AG09309 (cell line): ENCODE measurements at regions not wholly inside any gene's neighbourhood (a gene's known extent, or its start where the extent isn't known, plus 50 kb on each side); places are given as distances from the start of the nearest gene placed in this dataset.

Source experiments
- DNase-seq: peaks from one replicate; pipeline ENCODE4 v3.0.0-alpha.2; 2010; ENCODE audit warnings: low read depth
- H3K4me3 ChIP-seq: 2 replicates; pipeline ENCODE4 v1.5.1; 2011; ENCODE audit warnings: mild to moderate bottlenecking, low read depth, low read length, moderate library complexity; ENCODE audit not compliant: control insufficient read depth
- TF ChIP-seq, protein P1 (sequence below): IDR thresholded peaks from 2 replicates; pipeline ENCODE4 v1.5.1; 2011; ENCODE audit warnings: mild to moderate bottlenecking, low read depth, low read length, inconsistent platforms; ENCODE audit not compliant: insufficient read depth, control insufficient read depth; ENCODE audit errors: missing control alignments

DNA sequence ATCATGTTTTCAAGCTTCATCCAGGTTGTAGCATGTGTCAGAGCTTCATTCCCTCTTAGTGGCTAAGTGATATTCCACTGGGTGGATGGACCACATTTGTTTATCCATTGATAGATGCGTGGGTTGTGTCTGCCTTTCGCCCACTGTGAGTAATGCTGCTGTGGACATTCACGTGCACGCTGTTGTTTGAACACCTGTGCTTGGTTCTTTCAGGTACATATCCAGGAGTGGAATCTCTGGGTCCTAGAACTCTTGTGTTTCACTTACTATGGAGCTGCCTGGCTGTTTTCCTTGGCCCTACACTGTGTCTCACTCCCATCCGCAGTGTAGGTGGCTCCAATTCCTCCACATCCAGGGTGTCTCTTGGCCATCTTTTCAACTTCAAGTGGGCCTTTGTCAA is 224.2 kb downstream of the C16orf95 start:
- TF ChIP-seq, protein P1, sequence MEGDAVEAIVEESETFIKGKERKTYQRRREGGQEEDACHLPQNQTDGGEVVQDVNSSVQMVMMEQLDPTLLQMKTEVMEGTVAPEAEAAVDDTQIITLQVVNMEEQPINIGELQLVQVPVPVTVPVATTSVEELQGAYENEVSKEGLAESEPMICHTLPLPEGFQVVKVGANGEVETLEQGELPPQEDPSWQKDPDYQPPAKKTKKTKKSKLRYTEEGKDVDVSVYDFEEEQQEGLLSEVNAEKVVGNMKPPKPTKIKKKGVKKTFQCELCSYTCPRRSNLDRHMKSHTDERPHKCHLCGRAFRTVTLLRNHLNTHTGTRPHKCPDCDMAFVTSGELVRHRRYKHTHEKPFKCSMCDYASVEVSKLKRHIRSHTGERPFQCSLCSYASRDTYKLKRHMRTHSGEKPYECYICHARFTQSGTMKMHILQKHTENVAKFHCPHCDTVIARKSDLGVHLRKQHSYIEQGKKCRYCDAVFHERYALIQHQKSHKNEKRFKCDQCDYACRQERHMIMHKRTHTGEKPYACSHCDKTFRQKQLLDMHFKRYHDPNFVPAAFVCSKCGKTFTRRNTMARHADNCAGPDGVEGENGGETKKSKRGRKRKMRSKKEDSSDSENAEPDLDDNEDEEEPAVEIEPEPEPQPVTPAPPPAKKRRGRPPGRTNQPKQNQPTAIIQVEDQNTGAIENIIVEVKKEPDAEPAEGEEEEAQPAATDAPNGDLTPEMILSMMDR = no peak
- DNase-seq = no peak
- H3K4me3 ChIP-seq = no peak overlapping the region

GRCh38 chr16:87093804-87094555 is 223.2 kb downstream of the C16orf95 start:
- no peak overlapping the region for H3K4me3 ChIP-seq
- TF ChIP-seq, protein P1 = no peak
- DNase-seq = no peak

GRCh38 chr16:87094556-87094865 is 222.7 kb downstream of the C16orf95 start:
- H3K4me3 ChIP-seq = no peak overlapping the region
- DNase-seq = no peak

GRCh38 chr16:87095271-87095670 is 221.9 kb downstream of the C16orf95 start:
- TF ChIP-seq, protein P1 = no peak
- no peak overlapping the region for H3K4me3 ChIP-seq
- DNase-seq = no peak

More at GRCh38 chr16:87094556-87094865, 222.7 kb downstream of the C16orf95 start:
- TF ChIP-seq, protein P1 = no peak

DNA sequence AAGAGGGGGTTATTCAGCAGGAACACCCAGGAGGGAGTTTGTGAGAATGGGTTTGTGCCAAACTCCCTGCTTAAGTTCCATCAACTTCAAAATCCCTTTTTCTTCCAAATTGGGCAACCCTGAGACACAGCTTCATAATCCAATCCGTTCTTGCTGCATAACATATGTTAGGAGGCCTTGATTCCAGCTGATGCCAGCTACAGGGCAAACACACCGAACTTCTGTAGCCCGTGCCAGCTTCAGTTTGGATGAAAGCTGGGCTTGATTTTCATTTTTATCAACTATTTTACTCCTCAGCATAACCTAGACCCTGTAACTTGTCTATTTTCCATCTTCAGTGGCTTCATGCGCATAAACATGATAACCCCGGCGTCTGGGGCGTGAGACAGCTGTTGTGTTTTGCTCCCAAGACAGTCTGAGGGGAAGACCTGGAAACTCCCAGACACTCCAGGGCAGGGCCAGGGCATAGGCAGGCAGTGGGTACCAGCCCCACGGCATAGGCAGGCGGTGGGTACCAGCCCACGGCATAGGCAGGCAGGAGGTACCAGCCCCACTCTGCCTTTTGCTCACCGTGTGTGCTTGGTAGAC is 220.4 kb downstream of the C16orf95 start:
- H3K4me3 ChIP-seq = no peak overlapping the region
- TF ChIP-seq, protein P1 = no peak
- no peak for DNase-seq

DNA sequence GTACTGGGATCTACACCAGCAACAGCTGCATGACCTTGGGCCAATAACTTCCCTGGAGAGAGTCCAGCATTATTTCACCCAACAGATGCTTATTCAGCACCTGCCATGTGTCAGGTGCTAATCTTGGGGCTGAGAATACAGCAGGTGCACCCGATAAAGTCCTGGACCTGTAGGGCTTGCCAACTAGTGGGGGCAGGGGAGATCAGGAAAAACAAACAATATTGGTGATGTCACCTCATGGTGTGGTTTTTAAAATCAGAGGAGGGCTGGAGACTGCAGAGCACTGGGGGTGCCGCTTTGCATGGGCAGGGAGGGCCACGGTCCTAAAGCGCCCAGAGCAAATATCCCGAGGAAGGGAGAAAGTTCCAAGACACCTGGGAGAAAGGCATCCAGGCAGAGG is 218.8 kb downstream of the C16orf95 start:
- no peak overlapping the region for H3K4me3 ChIP-seq
- TF ChIP-seq, protein P1 = no peak
- DNase-seq = no peak
